Heart left ventricle (tissue), 13 donors: ENCODE measurements at regions not wholly inside any gene's neighbourhood (a gene's known extent, or its start where the extent isn't known, plus 50 kb on each side); places are given as distances from the start of the nearest gene placed in this dataset.

Experiments used
- CTCF ChIP-seq, 12 donors: fragments of 200-600 bp; sonication (generic) in 4 of 12; IDR thresholded peaks; one replicate each; pipeline versions ENCODE4 v1.5.0 to v1.8.0; 2018 to 2022; ENCODE audit warnings: antibody characterized with exemption in 12 of 12, mild to moderate bottlenecking in 5 of 12
- POLR2A ChIP-seq, 2 donors: fragments of 450-650 bp; IDR thresholded peaks; one replicate each; pipeline ENCODE4 v1.6.1; 2017; ENCODE audit warnings: antibody characterized with exemption in 2 of 2, mild to moderate bottlenecking in 2 of 2, moderate library complexity in 2 of 2
- donor health status: ischemic (EF 13 %, LVEDD 7.1; RV severe dilation, severe dysfunction).
- donor health status: DM: no; HTN: yes; CAD: no.
- donor health status: DM: no; HTN: no; CAD: no.
- donor health status: ischemic (EF 25% LVEDD 6.9; RV normal size, moderate dysfunction).
- donor health status: ischemic (EF 25% LVEDD 5.7; RV mildly dilated, moderate dysfunction).
- donor health status: ischemic (EF 35%, LVEDD 5.7; RV mildly dilated, moderate dysfunction).
- donor health status: nonischemic (EF 11% LVEDD 7.7; RV severe dilation, severe dysfunction).
- donor health status: DM: yes; HTN: yes; CAD: no.
- donor health status: PGD.
- donor health status: ischemic (EF 29% LVEDD 5.4; RV normal size, mild dysfunction).
- donor health status: nonischemic (EF 23%, LVEDD 6.1; RV moderate dilation, normal function).

GRCh38 chr2:58764338-58765104, 523.4 kb upstream of the FANCL start:
- TF ChIP-seq CTCF (IDR thresholded peaks at IDR 0.05) (no peak), POLR2A (IDR thresholded peaks at IDR 0.05) (no peak)
